Sigmoid colon (tissue), 6 donors: ENCODE measurements at regions not wholly inside any gene's neighbourhood (a gene's known extent, or its start where the extent isn't known, plus 50 kb on each side); places are given as distances from the start of the nearest gene placed in this dataset.

Source experiments
- DNase-seq: peaks from one replicate; pipeline ENCODE4 v3.0.0-alpha.2; 2019
- H3K27ac ChIP-seq, 4 donors: fragments of 200-600 bp; sonication (generic); one replicate each; pipeline ENCODE4 v1.5.1; 2016 to 2019; ENCODE audit warnings: mild to moderate bottlenecking in 1 of 4
- H3K27me3 ChIP-seq, 3 donors: fragments of 200-600 bp; sonication (generic); one replicate each; pipeline ENCODE4 v1.5.1; 2019; ENCODE audit warnings: mild to moderate bottlenecking in 1 of 3
- H3K36me3 ChIP-seq, 4 donors: fragments of 200-600 bp; sonication (generic); one replicate each; pipeline ENCODE4 v1.5.1; 2016 to 2019
- H3K4me1 ChIP-seq, 4 donors: fragments of 200-600 bp; sonication (generic); one replicate each; pipeline ENCODE4 v1.5.1; 2017 to 2019
- H3K4me3 ChIP-seq, 4 donors: fragments of 200-600 bp; sonication (generic); one replicate each; pipeline ENCODE4 v1.5.1; 2017 to 2019; ENCODE audit warnings: mild to moderate bottlenecking in 2 of 4, moderate library complexity in 1 of 4
- H3K9me3 ChIP-seq, 4 donors: fragments of 200-600 bp in 3 of 4; sonication (generic) in 3 of 4; one replicate each; pipeline versions ENCODE4 v1.5.1 to v1.6.1; 2013 to 2019
- CTCF ChIP-seq, 4 experiments: fragments of 450-650 bp in 3 of 4; fragments of 200-600 bp in 1 of 4; IDR thresholded peaks; one replicate each; pipeline ENCODE4 v1.5.1; 2016 to 2019; ENCODE audit warnings: antibody characterized with exemption in 4 of 4, mild to moderate bottlenecking in 3 of 4, moderate library complexity in 2 of 4
- EP300 ChIP-seq, 4 donors: sonication (generic); formaldehyde crosslinking; IDR thresholded peaks; one replicate each; pipeline ENCODE4 v1.6.1; 2017; ENCODE audit warnings: antibody characterized with exemption in 4 of 4
- POLR2A ChIP-seq, 2 donors: fragments of 450-650 bp; IDR thresholded peaks; one replicate each; pipeline ENCODE4 v1.6.1; 2016; ENCODE audit warnings: antibody characterized with exemption in 2 of 2, mild to moderate bottlenecking in 2 of 2, moderate library complexity in 2 of 2
- POLR2AphosphoS5 ChIP-seq, 4 donors: sonication (generic); formaldehyde crosslinking; IDR thresholded peaks; one replicate each; pipeline ENCODE4 v1.6.1; 2017; ENCODE audit warnings: antibody characterized with exemption in 4 of 4
- WGBS, 2 donors: extraction: QIAGEN DNeasy Blood & Tissue Kit; methylation state at CpG; one replicate each; pipeline ENCODE4 v1.1.7; 2013; 5-methylcytosine and 5-hydroxymethylcytosine counted together
- intact Hi-C: fragments of 100-400 bp; cut with DNase I; formaldehyde crosslinking; loops from one replicate; pipeline ENCODE4 v1.15.1; 2023
- donor health status: healthy with polysubstance abuse.
- donor health status: healthy.

- Histone ChIP-seq H3K36me3 (no peaks in the 10 kb centered on the region), H3K4me1 (no peaks in the 10 kb centered on the region), H3K9me3 (no peaks in the 10 kb centered on the region), H3K27ac (no peak overlapping the region), H3K27me3 (no peaks in the 10 kb centered on the region), H3K4me3 (no peak overlapping the region)
- intact Hi-C loops: no loop called here
- TF ChIP-seq POLR2AphosphoS5 (IDR thresholded peaks at IDR 0.05) (no peak), POLR2A (IDR thresholded peaks at IDR 0.05) (no peak)
- DNase-seq: no peak
- 51 to 65% methylated on average over 2 of the region's 2 CpGs for WGBS, 2 donors
Measured at GRCh38 chrX:134747006-134747405, 50.0 kb downstream of the PABIR2 start.

- intact Hi-C loops: no loop called here
- WGBS, 2 donors: 89 to 93% methylated on average over 3 of the region's 3 CpGs
- TF ChIP-seq CTCF (IDR thresholded peaks at IDR 0.05) (no peak), POLR2A (IDR thresholded peaks at IDR 0.05) (no peak), EP300 (IDR thresholded peaks at IDR 0.05) (no peak), POLR2AphosphoS5 (IDR thresholded peaks at IDR 0.05) (no peak)
Measured at GRCh38 chrX:134746410-134746785, 50.6 kb downstream of the PABIR2 start.

GRCh38 chrX:134745636-134746409 lies 51.2 kb downstream of the PABIR2 start:
- Histone ChIP-seq H3K36me3 (no peaks in the 10 kb centered on the region), H3K4me1 (no peaks in the 10 kb centered on the region), H3K4me3 (no peak overlapping the region), H3K27ac (no peak overlapping the region), H3K27me3 (no peaks in the 10 kb centered on the region), H3K9me3 (no peaks in the 10 kb centered on the region)
- no peak for TF ChIP-seq POLR2A (IDR thresholded peaks at IDR 0.05)
- TF ChIP-seq EP300 (IDR thresholded peaks at IDR 0.05): no peak
- TF ChIP-seq POLR2AphosphoS5 (IDR thresholded peaks at IDR 0.05): no peak
- no peak for TF ChIP-seq CTCF (IDR thresholded peaks at IDR 0.05)
- 68 to 93% methylated on average over 3 of the region's 3 CpGs for WGBS, 2 donors
- no peak for DNase-seq
- intact Hi-C loops: no loop called here

More at GRCh38 chrX:134746410-134746785, 50.6 kb downstream of the PABIR2 start:
- no peaks in the 10 kb centered on the region for H3K9me3 ChIP-seq
- no peaks in the 10 kb centered on the region for H3K4me1 ChIP-seq
- no peaks in the 10 kb centered on the region for H3K36me3 ChIP-seq
- H3K4me3 ChIP-seq: no peak overlapping the region
- no peak overlapping the region for H3K27ac ChIP-seq
- no peak for DNase-seq
- H3K27me3 ChIP-seq: no peaks in the 10 kb centered on the region

- H3K4me1 ChIP-seq: peaks cover 0 to 5% (median 0%) of the 10 kb centered on the region in 4 donors
- intact Hi-C loops: no loop called here
- no peaks in the 10 kb centered on the region for H3K36me3 ChIP-seq
- no peak for DNase-seq
- whole genome bisulfite sequencing, 2 donors: 90 to 91% methylated on average over 1 of the region's 1 CpG
- H3K9me3 ChIP-seq: no peaks in the 10 kb centered on the region
- H3K4me3 ChIP-seq: no peak overlapping the region
- H3K27ac ChIP-seq: no peak overlapping the region
- H3K27me3 ChIP-seq: no peaks in the 10 kb centered on the region
- TF ChIP-seq POLR2A (IDR thresholded peaks at IDR 0.05) (no peak), CTCF (IDR thresholded peaks at IDR 0.05) (no peak)
Measured at GRCh38 chrX:134743091-134743490, 53.9 kb downstream of the PABIR2 start.

GRCh38 chrX:134742573-134742972 lies 54.4 kb downstream of the PABIR2 start:
- Histone ChIP-seq H3K27ac (no peak overlapping the region), H3K4me1 (peaks cover 0 to 10% (median 1%) of the 10 kb centered on the region in 4 donors), H3K27me3 (no peaks in the 10 kb centered on the region), H3K4me3 (no peak overlapping the region), H3K36me3 (no peaks in the 10 kb centered on the region), H3K9me3 (no peaks in the 10 kb centered on the region)
- WGBS, 2 donors: 86 to 93% methylated on average over 2 of the region's 2 CpGs
- no peak for DNase-seq
- TF ChIP-seq EP300 (IDR thresholded peaks at IDR 0.05) (no peak), CTCF (IDR thresholded peaks at IDR 0.05) (no peak)
- intact Hi-C loops: no loop called here
